HepG2 (cell line): ENCODE measurements at regions not wholly inside any gene's neighbourhood (a gene's known extent, or its start where the extent isn't known, plus 50 kb on each side); places are given as distances from the start of the nearest gene placed in this dataset.

Experiments used
- ATAC-seq: fragments of 200-7000 bp; cut with Tn5 transposase; 3 replicates; pipeline ENCODE4 v1.9.1; 2020; ENCODE audit warnings: mild to moderate bottlenecking, moderate library complexity
- BruUV-seq: library from RNA; stranded (reverse); fragments of 400-500 nt; replicated peaks from 2 replicates; lab custom pipeline; 2021; lab: Mats Ljungman, UMichigan
- CTCF ChIA-PET: fragments of 300-600 bp; formaldehyde crosslinking; extraction: SDS; loops from one replicate; lab custom pipeline; 2021; ENCODE audit warnings: low total read pairs, inconsistent platforms, low intra/inter-chr PET ratio; lab: Yijun Ruan, JAX
- POLR2A ChIA-PET: fragments of 350-600 bp; sonication (Branson Sonifier 250); formaldehyde crosslinking; loops from one replicate; lab custom pipeline; 2020; ENCODE audit warnings: antibody characterized with exemption, inconsistent platforms; lab: Yijun Ruan, JAX
- DNase-seq: peaks from one replicate; pipeline ENCODE4 v3.0.0-alpha.2; 2015; ENCODE audit warnings: low spot score
- FAIRE-seq: peaks from 3 replicates; lab custom pipeline; 2011; peaks lifted over from hg19 to GRCh38; lab: Jason Lieb, UNC
- H2AFZ ChIP-seq: one replicate; pipeline ENCODE4 v1.6.1; 2011; ENCODE audit warnings: low read length, inconsistent platforms
- H3K27ac ChIP-seq: fragments of 300-600 bp; 3 replicates; pipeline ENCODE4 v1.8.0; 2011; ENCODE audit warnings: mixed run types, mild to moderate bottlenecking, mixed read lengths, low read length, inconsistent platforms; ENCODE audit not compliant: insufficient read depth; ENCODE audit errors: extremely low read length
- H3K27me3 ChIP-seq, 2 experiments: fragments of 200-600 bp in 1 of 2; 2 replicates in 1 of 2; 3 replicates in 1 of 2; pipeline versions ENCODE4 v1.6.0 to v1.8.0; 2011; ENCODE audit warnings: low read length in 2 of 2, mild to moderate bottlenecking in 2 of 2, moderate library complexity in 2 of 2, inconsistent platforms in 1 of 2; ENCODE audit not compliant: insufficient read depth in 2 of 2, control insufficient read depth in 1 of 2
- H3K36me3 ChIP-seq, 2 experiments: fragments of 200-600 bp in 1 of 2; replicated peaks in 1 of 2; 2 replicates in 1 of 2; 3 replicates in 1 of 2; pipeline versions ENCODE4 v1.5.1 to v1.8.0; 2011; ENCODE audit warnings: low read length in 2 of 2, inconsistent platforms in 1 of 2; ENCODE audit not compliant: insufficient read depth in 2 of 2, control insufficient read depth in 1 of 2
- H3K4me1 ChIP-seq: 2 replicates; pipeline ENCODE4 v1.5.1; 2012; ENCODE audit warnings: low read length, inconsistent platforms; ENCODE audit not compliant: insufficient read depth
- H3K4me2 ChIP-seq: 2 replicates; pipeline ENCODE4 v1.6.0; 2011; ENCODE audit warnings: low read depth, low read length, inconsistent platforms
- H3K4me3 ChIP-seq, 3 experiments: fragments of 200-600 bp in 1 of 3; sonication (generic), shearing (Covaris generic) in 1 of 3; replicated peaks in 1 of 3; 2 replicates each; pipeline ENCODE4 v1.5.1; 2011 to 2016; ENCODE audit warnings: low read length in 3 of 3, inconsistent platforms in 2 of 3, low read depth in 2 of 3, mild to moderate bottlenecking in 2 of 3, control low read depth in 1 of 3, mixed read lengths in 1 of 3; ENCODE audit not compliant: insufficient read depth in 1 of 3
- H3K79me2 ChIP-seq: one replicate; pipeline ENCODE4 v1.6.1; 2011; ENCODE audit warnings: low read length, inconsistent platforms; ENCODE audit not compliant: insufficient read depth
- H3K9ac ChIP-seq: 2 replicates; pipeline ENCODE4 v1.6.0; 2011; ENCODE audit warnings: mild to moderate bottlenecking, low read depth, low read length, inconsistent platforms; ENCODE audit not compliant: insufficient read depth
- H3K9me3 ChIP-seq: 2 replicates; pipeline ENCODE4 v1.5.1; 2012; ENCODE audit warnings: mild to moderate bottlenecking, low read length
- H4K20me1 ChIP-seq: 2 replicates; pipeline ENCODE4 v1.6.0; 2011; ENCODE audit warnings: inconsistent platforms, mild to moderate bottlenecking, low read length, moderate library complexity; ENCODE audit not compliant: insufficient read depth
- ASH2L ChIP-seq: fragments of 300-600, 200-600 bp; sonication (generic); IDR thresholded peaks from 2 replicates; pipeline ENCODE4 v1.7.0; 2017; ENCODE audit warnings: low read depth, mild to moderate bottlenecking, moderate library complexity, mixed read lengths, low read length; ENCODE audit not compliant: insufficient read length
- DRAP1 ChIP-seq: IDR thresholded peaks from 2 replicates; pipeline ENCODE4 v1.6.1; 2016; ENCODE audit warnings: missing genetic modification reagents, missing compliant biosample characterization
- E2F5 ChIP-seq: sonication (generic); formaldehyde crosslinking; conservative IDR thresholded peaks from 2 replicates; pipeline ENCODE4 v1.4.0; 2020; ENCODE audit warnings: missing genetic modification reagents
- GATAD1 ChIP-seq: IDR thresholded peaks from 2 replicates; pipeline ENCODE4 v1.6.1; 2016; ENCODE audit warnings: missing genetic modification reagents, missing compliant biosample characterization
- MED8 ChIP-seq: sonication (generic); formaldehyde crosslinking; IDR thresholded peaks from 2 replicates; pipeline ENCODE4 v1.8.1; 2023; ENCODE audit warnings: mild to moderate bottlenecking, missing genetic modification reagents; ENCODE audit not compliant: insufficient replicate concordance
- NBN ChIP-seq: fragments of 450-650 bp; conservative IDR thresholded peaks from 2 replicates; pipeline ENCODE4 v1.6.1; 2017
- NFYB ChIP-seq: sonication (generic); formaldehyde crosslinking; IDR thresholded peaks from 2 replicates; pipeline ENCODE4 v1.4.0; 2020; ENCODE audit warnings: missing genetic modification reagents
- PHF8 ChIP-seq: sonication (generic); formaldehyde crosslinking; IDR thresholded peaks from 2 replicates; pipeline ENCODE4 v1.5.0; 2020; ENCODE audit warnings: missing genetic modification reagents
- POLR2AphosphoS5 ChIP-seq: IDR thresholded peaks from 2 replicates; pipeline ENCODE4 v1.6.1; 2012; ENCODE audit warnings: low read depth, low read length
- RORA ChIP-seq: sonication (generic); formaldehyde crosslinking; IDR thresholded peaks from 2 replicates; pipeline ENCODE4 v1.5.0; 2020; ENCODE audit warnings: mild to moderate bottlenecking, missing genetic modification reagents, moderate library complexity
- SRSF1 ChIP-seq: fragments of 200-400 bp; formaldehyde crosslinking; optimal IDR thresholded peaks from 2 replicates; pipeline ENCODE3; 2017; ENCODE audit warnings: mild to moderate bottlenecking, low read depth, low read length, moderate library complexity
- TEAD3 ChIP-seq: optimal IDR thresholded peaks from 2 replicates; pipeline ENCODE3; 2016; ENCODE audit warnings: borderline replicate concordance
- ZNF543 ChIP-seq: sonication (generic); formaldehyde crosslinking; IDR thresholded peaks from 2 replicates; pipeline ENCODE4 v1.4.0; 2020; ENCODE audit warnings: mild to moderate bottlenecking, missing genetic modification reagents
- ZNF784 ChIP-seq: sonication (generic); formaldehyde crosslinking; IDR thresholded peaks from 2 replicates; pipeline ENCODE4 v1.5.1; 2020; ENCODE audit warnings: missing genetic modification reagents, mild to moderate bottlenecking, borderline replicate concordance
- WGBS: methylation state at CpG from one replicate; pipeline ENCODE4 v1.1.6; 2017; ENCODE audit warnings: low lambda C conversion rate; 5-methylcytosine and 5-hydroxymethylcytosine counted together
- in situ Hi-C: cut with HindIII; loops from 2 replicates; pipeline ENCODE4 v1.10.0; 2017; ENCODE audit warnings: low pct_unique_long_range_greater_than_20kb; ENCODE audit not compliant: extremely low pct_ligation_motif_present
- intact Hi-C: fragments of 100-400 bp; cut with micrococcal nuclease; formaldehyde crosslinking; loops from one replicate; pipeline ENCODE4 v1.10.0; 2022; ENCODE audit not compliant: unreplicated experiment

- TF ChIP-seq E2F5 (no peak), NFYB (CRISPR knock-in tag) (no peak), PHF8 (CRISPR knock-in tag) (no peak), POLR2AphosphoS5 (no peak), RORA (CRISPR knock-in tag) (no peak), TEAD3 (no peak), ZNF784 (CRISPR knock-in tag) (no peak), ASH2L (no peak), NBN (no peak), DRAP1 (CRISPR knock-in tag) (no peak), SRSF1 (no peak)
These were observed 246.8 kb downstream of the QDPR start (continued) for GRCh38 chr4:17265139-17265538.

- Histone ChIP-seq H3K27me3 (no peaks in the 10 kb centered on the region; a peak in 1 of 5 replicates), H3K4me3 (no peak overlapping the region), H3K9me3 (no peaks in the 10 kb centered on the region), H3K4me2 (no peak overlapping the region), H3K27ac (no peak overlapping the region), H3K9ac (no peak overlapping the region), H3K79me2 (no peaks in the 10 kb centered on the region), H3K4me1 (no peaks in the 10 kb centered on the region), H3K36me3 (no peaks in the 10 kb centered on the region), H2AFZ (no peak overlapping the region), H4K20me1 (no peaks in the 10 kb centered on the region)
- intact Hi-C loops (no loop called here), in situ Hi-C loops (no loop called here)
- 3% methylated on average over 4 of the region's 4 CpGs for WGBS
- CTCF ChIA-PET: no interaction called here
- TF ChIP-seq ZNF543 (CRISPR knock-in tag): peak; percentile 91
- no peak for TF ChIP-seq GATAD1 (CRISPR knock-in tag)
- TF ChIP-seq MED8 (CRISPR knock-in tag): no peak
- no TSS peak for BruUV-seq
- ATAC-seq (no peak), FAIRE-seq (no peak), DNase-seq (no peak)
- POLR2A ChIA-PET: no interaction called here
These were observed 251.6 kb downstream of the QDPR start for GRCh38 chr4:17260166-17260907.
